ENCODE measurements at regions not wholly inside any gene's neighbourhood (a gene's known extent, or its start where the extent isn't known, plus 50 kb on each side); places are given as distances from the start of the nearest gene placed in this dataset.

GRCh38 chr6:103178193-103178592 is 1681.5 kb downstream of the HACE1 start:
- TF ChIP-seq CTCF (IDR thresholded peaks at IDR 0.05; ENCODE audit: insufficient read depth, low read length, poor library complexity, severe bottlenecking) = no peak
- no peak for TF ChIP-seq EZH2phosphoT487 (conservative IDR thresholded peaks at IDR 0.05; ENCODE audit: low read length)
